ENCODE measurements at regions not wholly inside any gene's neighbourhood (a gene's known extent, or its start where the extent isn't known, plus 50 kb on each side); places are given as distances from the start of the nearest gene placed in this dataset.

- TF ChIP-seq CTCF (IDR thresholded peaks at IDR 0.05) (no peak), POLR2A (IDR thresholded peaks at IDR 0.05) (no peak)
Measured at GRCh38 chr5:163613150-163613442, 107.7 kb downstream of the MAT2B start.
